ENCODE measurements at regions not wholly inside any gene's neighbourhood (a gene's known extent, or its start where the extent isn't known, plus 50 kb on each side); places are given as distances from the start of the nearest gene placed in this dataset.

DNA sequence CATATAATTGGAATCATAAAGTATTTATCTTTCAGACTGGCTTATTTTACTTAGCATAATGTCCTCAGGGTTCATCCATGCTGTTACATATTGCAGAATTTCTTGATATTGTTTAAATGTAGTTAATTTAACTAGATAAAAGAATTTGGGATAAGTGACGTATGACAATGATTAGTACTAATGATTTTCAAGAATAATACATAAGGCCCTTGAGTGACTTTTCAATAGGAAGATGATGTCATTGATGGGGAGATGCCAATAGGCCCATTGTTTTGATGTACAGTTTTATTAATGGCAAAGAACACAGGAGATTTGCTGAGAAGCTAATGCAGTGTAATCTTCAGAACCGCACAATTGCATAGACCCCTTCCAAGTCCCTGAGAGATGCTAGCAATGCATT lies 537.4 kb upstream of the PHF14 start:
- H2BK5ac ChIP-seq (ENCODE audit: low read depth, low read length, poor library complexity, severe bottlenecking), result no peak overlapping the region
- no peak overlapping the region for H3K14ac ChIP-seq (replicated peaks; ENCODE audit: low read depth, low read length)
- TF ChIP-seq NFE2L2 (IDR thresholded peaks at IDR 0.05; ENCODE audit: low read depth, low read length) (no peak), RFX5 (IDR thresholded peaks at IDR 0.05; ENCODE audit: low read depth, low read length) (no peak), MXI1 (IDR thresholded peaks at IDR 0.05; ENCODE audit: borderline replicate concordance, low read depth, low read length) (no peak), RCOR1 (IDR thresholded peaks at IDR 0.05; ENCODE audit: insufficient replicate concordance, low read length) (no peak), MAZ (IDR thresholded peaks at IDR 0.05; ENCODE audit: borderline replicate concordance, low read depth, low read length) (no peak), CHD1 (IDR thresholded peaks at IDR 0.05; ENCODE audit: low read depth, low read length) (no peak), MAFK (IDR thresholded peaks at IDR 0.05; ENCODE audit: low read depth, low read length) (no peak), FOS (IDR thresholded peaks at IDR 0.05; ENCODE audit: low read depth, low read length) (no peak), RAD21 (IDR thresholded peaks at IDR 0.05; ENCODE audit: low read length) (no peak), CEBPB (IDR thresholded peaks at IDR 0.05; ENCODE audit: low read depth, low read length) (no peak), POLR2A (IDR thresholded peaks at IDR 0.05; ENCODE audit: low read depth, low read length) (no peak), BHLHE40 (IDR thresholded peaks at IDR 0.05; ENCODE audit: low read depth, low read length) (no peak)
- TF ChIP-seq, protein P1, sequence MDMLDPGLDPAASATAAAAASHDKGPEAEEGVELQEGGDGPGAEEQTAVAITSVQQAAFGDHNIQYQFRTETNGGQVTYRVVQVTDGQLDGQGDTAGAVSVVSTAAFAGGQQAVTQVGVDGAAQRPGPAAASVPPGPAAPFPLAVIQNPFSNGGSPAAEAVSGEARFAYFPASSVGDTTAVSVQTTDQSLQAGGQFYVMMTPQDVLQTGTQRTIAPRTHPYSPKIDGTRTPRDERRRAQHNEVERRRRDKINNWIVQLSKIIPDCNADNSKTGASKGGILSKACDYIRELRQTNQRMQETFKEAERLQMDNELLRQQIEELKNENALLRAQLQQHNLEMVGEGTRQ (IDR thresholded peaks at IDR 0.05; ENCODE audit: low read depth, low read length), result no peak
- TF ChIP-seq, protein P2, sequence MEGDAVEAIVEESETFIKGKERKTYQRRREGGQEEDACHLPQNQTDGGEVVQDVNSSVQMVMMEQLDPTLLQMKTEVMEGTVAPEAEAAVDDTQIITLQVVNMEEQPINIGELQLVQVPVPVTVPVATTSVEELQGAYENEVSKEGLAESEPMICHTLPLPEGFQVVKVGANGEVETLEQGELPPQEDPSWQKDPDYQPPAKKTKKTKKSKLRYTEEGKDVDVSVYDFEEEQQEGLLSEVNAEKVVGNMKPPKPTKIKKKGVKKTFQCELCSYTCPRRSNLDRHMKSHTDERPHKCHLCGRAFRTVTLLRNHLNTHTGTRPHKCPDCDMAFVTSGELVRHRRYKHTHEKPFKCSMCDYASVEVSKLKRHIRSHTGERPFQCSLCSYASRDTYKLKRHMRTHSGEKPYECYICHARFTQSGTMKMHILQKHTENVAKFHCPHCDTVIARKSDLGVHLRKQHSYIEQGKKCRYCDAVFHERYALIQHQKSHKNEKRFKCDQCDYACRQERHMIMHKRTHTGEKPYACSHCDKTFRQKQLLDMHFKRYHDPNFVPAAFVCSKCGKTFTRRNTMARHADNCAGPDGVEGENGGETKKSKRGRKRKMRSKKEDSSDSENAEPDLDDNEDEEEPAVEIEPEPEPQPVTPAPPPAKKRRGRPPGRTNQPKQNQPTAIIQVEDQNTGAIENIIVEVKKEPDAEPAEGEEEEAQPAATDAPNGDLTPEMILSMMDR (conservative IDR thresholded peaks at IDR 0.05; ENCODE audit: low read depth, low read length), result no peak
- TF ChIP-seq, protein P3, sequence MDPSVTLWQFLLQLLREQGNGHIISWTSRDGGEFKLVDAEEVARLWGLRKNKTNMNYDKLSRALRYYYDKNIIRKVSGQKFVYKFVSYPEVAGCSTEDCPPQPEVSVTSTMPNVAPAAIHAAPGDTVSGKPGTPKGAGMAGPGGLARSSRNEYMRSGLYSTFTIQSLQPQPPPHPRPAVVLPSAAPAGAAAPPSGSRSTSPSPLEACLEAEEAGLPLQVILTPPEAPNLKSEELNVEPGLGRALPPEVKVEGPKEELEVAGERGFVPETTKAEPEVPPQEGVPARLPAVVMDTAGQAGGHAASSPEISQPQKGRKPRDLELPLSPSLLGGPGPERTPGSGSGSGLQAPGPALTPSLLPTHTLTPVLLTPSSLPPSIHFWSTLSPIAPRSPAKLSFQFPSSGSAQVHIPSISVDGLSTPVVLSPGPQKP (IDR thresholded peaks at IDR 0.05; ENCODE audit: borderline replicate concordance, low read depth, low read length), result no peak
- no peak overlapping the region for H4K8ac ChIP-seq (ENCODE audit: low read depth in 2 of 2, low read length in 2 of 2)
- peaks cover 8% of the 10 kb centered on the region for H3K9me3 ChIP-seq (ENCODE audit: control insufficient read depth, insufficient read depth, low read length)
- no peak overlapping the region for H3K9ac ChIP-seq (ENCODE audit: low read depth, low read length)
- H3K27ac ChIP-seq (ENCODE audit: insufficient read depth, low read length), result no peak overlapping the region
- ChIA-PET POLR2A (ENCODE audit: unreplicated experiment) (no interaction called here), CTCF (no interaction called here)
- H3K4me3 ChIP-seq (ENCODE audit: insufficient read depth, low read depth, low read length), result no peak overlapping the region
- H3K23ac ChIP-seq (ENCODE audit: low read depth, low read length), result no peak overlapping the region
- no peaks in the 10 kb centered on the region for H3K36me3 ChIP-seq (ENCODE audit: control insufficient read depth, insufficient read depth, low read length)
- no peaks in the 10 kb centered on the region for H3K79me1 ChIP-seq (ENCODE audit: low read depth in 1 of 2, low read length in 2 of 2)
- no peak overlapping the region for H2AK5ac ChIP-seq (ENCODE audit: low read depth, low read length)
- no peaks in the 10 kb centered on the region for H3K27me3 ChIP-seq (ENCODE audit: control insufficient read depth, insufficient read depth, low read length)
- DNase-seq (no peak), ATAC-seq (ENCODE audit: low read depth) (no peak)
- WGBS, 2 experiments (ENCODE audit: extremely low coverage in 2 of 2, insufficient read length in 1 of 2), result no CpG with 5 or more reads among the region's 2 CpGs
- H3K56ac ChIP-seq (ENCODE audit: extremely low read depth, insufficient read depth, low read length), result no peak overlapping the region
- intact Hi-C loops (cut with micrococcal nuclease), result no loop called here
- H2AK9ac ChIP-seq (replicated peaks; ENCODE audit: low read depth, low read length, poor library complexity), result no peak overlapping the region
- H2BK120ac ChIP-seq (ENCODE audit: low read depth, low read length), result no peak overlapping the region
- no peak overlapping the region for H2BK20ac ChIP-seq (ENCODE audit: low read depth, low read length)
- H4K91ac ChIP-seq (ENCODE audit: insufficient read depth, low read depth, low read length), result no peak overlapping the region
- no peaks in the 10 kb centered on the region for H4K20me1 ChIP-seq (ENCODE audit: insufficient read depth, low read length)
- no peak overlapping the region for H3K4ac ChIP-seq (ENCODE audit: low read depth, low read length)
- BruUV-seq (replicated peaks), result no TSS peak
- no peak overlapping the region for H2BK15ac ChIP-seq (ENCODE audit: low read depth, low read length)
- H3K18ac ChIP-seq (ENCODE audit: low read depth, low read length), result no peak overlapping the region
- H3K4me1 ChIP-seq (ENCODE audit: control insufficient read depth, insufficient read depth, low read length), result no peaks in the 10 kb centered on the region
- no peak overlapping the region for H3K4me2 ChIP-seq (ENCODE audit: low read depth, low read length)
- in situ Hi-C loops (cut with MboI; ENCODE audit: low sequenced_read_pairs), result no loop called here
- dilution Hi-C loops (cut with HindIII; ENCODE audit: low sequenced_read_pairs, unreplicated experiment), result no loop called here
- no peak overlapping the region for H2AFZ ChIP-seq (replicated peaks; ENCODE audit: low read length, poor library complexity)
- H3K9me1 ChIP-seq (ENCODE audit: insufficient read depth, low read length), result no peaks in the 10 kb centered on the region
- no peak overlapping the region for H4K5ac ChIP-seq (ENCODE audit: low read depth, low read length)

Measured in IMR-90 (cell line).